ENCODE measurements at regions not wholly inside any gene's neighbourhood (a gene's known extent, or its start where the extent isn't known, plus 50 kb on each side); places are given as distances from the start of the nearest gene placed in this dataset.
"Not testable (repeated sequence)": the region's sequence is repeated elsewhere in the genome, so short reads cannot be mapped to it uniquely, and the experiment has no call there.

DNA sequence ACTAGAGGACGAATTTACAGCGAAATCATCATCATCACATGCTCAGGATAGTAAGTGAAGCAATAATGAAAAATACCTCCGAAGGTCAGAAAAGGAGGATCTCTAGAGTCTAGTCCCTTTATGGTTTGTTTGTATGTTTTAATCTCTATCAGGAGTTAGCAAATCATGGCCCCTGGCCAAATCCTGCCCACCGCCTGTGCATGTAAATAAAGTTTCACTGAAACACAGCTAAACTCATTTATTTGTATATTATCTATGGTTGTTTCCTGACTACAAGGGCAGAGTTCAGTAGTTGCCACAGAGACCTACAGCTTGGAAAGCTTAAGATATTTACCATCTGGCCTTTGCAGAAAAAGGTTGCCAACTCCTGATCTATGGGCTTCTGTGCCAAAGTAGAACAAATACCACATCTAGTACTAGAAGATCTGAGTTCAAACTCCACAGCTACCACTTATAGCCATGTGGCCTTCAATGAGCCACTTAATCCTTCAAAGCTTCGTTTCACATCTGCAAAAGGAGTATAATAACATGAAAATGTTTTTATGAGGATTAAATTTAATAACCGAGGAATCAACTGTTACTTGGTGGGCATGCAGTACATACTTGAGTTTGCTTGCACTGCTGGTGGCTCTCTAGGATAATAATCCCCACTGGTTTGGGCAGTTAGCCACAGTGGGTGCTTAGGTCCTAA is 94.0 kb upstream of the KIF26B start:
- Mint-ChIP-seq H3K4me1 (ENCODE audit: low read depth) (no peaks in the 10 kb centered on the region), H3K36me3 (ENCODE audit: low read depth) (peaks cover 2% of the 10 kb centered on the region), H3K4me3 (ENCODE audit: unreplicated experiment) (no peak overlapping the region), H3K9me3 (ENCODE audit: low read depth) (no peaks in the 10 kb centered on the region), H3K27ac (ENCODE audit: unreplicated experiment) (no peak overlapping the region), H3K27me3 (ENCODE audit: low read depth) (no peaks in the 10 kb centered on the region)
- no peak for DNase-seq (ENCODE audit: low spot score)
- TF ChIP-seq, protein P1, sequence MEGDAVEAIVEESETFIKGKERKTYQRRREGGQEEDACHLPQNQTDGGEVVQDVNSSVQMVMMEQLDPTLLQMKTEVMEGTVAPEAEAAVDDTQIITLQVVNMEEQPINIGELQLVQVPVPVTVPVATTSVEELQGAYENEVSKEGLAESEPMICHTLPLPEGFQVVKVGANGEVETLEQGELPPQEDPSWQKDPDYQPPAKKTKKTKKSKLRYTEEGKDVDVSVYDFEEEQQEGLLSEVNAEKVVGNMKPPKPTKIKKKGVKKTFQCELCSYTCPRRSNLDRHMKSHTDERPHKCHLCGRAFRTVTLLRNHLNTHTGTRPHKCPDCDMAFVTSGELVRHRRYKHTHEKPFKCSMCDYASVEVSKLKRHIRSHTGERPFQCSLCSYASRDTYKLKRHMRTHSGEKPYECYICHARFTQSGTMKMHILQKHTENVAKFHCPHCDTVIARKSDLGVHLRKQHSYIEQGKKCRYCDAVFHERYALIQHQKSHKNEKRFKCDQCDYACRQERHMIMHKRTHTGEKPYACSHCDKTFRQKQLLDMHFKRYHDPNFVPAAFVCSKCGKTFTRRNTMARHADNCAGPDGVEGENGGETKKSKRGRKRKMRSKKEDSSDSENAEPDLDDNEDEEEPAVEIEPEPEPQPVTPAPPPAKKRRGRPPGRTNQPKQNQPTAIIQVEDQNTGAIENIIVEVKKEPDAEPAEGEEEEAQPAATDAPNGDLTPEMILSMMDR (IDR thresholded peaks at IDR 0.05): no peak

DNA sequence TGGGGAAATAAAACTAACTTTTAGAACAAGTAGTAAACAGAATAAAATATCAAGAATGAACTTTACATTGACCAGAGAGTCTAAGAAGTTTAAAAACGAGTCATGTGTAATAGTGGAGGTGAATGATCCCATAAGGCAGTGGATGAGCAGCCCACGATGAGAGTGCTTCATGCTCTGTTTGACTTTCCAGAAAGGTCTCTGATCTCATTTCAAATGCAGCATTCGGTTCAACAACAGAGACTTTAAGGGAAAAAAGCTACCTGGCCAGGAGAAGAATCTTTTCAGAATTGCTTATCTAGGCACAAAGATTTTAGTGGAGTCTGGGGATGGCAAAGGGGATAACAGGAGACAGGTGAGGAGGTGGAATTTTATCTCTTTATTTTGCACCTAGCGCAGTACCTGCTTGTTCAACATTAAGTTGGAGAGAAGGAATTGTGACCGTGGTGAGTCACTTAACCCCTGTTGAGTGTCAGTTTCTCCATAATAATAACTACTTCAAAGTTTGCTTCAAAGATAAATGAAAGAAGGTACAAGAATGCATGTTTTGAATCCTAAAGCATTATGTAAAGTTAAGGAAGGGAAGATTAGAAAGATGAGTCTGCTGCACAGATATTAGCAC is 94.9 kb upstream of the KIF26B start:
- H3K36me3 Mint-ChIP-seq (ENCODE audit: low read depth): peaks cover 2% of the 10 kb centered on the region
- no peaks in the 10 kb centered on the region for H3K4me1 Mint-ChIP-seq (ENCODE audit: low read depth)
- no peak overlapping the region for H3K4me3 Mint-ChIP-seq (ENCODE audit: unreplicated experiment)
- H3K9me3 Mint-ChIP-seq (ENCODE audit: low read depth): no peaks in the 10 kb centered on the region
- no peaks in the 10 kb centered on the region for H3K27me3 Mint-ChIP-seq (ENCODE audit: low read depth)
- TF ChIP-seq, protein P1 (IDR thresholded peaks at IDR 0.05): no peak
- no peak for DNase-seq (ENCODE audit: low spot score)
- no peak overlapping the region for H3K27ac Mint-ChIP-seq (ENCODE audit: unreplicated experiment)

DNA sequence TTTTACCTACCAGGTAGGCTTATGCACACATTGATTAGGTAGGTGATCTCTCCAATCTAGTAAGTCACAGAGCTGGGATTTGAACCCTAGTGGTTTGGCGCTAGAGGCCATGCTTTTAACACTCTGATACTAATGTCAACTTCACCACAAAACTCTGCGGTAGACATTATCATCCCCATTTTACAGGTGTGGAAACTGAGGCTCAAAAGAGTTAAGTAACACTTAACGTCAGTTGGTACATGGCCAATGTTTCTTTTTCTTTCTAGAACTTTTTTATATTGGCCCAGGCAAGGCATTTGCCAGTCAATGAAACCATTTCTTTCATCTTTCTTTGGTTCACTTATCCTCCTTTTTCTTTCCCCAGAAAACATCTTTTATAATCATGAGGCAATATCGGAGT is 95.9 kb upstream of the KIF26B start:
- no peak overlapping the region for H3K4me3 Mint-ChIP-seq (ENCODE audit: unreplicated experiment)
- DNase-seq (ENCODE audit: low spot score): no peak
- H3K4me1 Mint-ChIP-seq (ENCODE audit: low read depth): no peaks in the 10 kb centered on the region
- no peak overlapping the region for H3K27ac Mint-ChIP-seq (ENCODE audit: unreplicated experiment)
- TF ChIP-seq, protein P1 (IDR thresholded peaks at IDR 0.05): no peak
- H3K27me3 Mint-ChIP-seq (ENCODE audit: low read depth): no peaks in the 10 kb centered on the region
- H3K9me3 Mint-ChIP-seq (ENCODE audit: low read depth): peaks cover 7% of the 10 kb centered on the region
- H3K36me3 Mint-ChIP-seq (ENCODE audit: low read depth): peaks cover 10% of the 10 kb centered on the region

DNA sequence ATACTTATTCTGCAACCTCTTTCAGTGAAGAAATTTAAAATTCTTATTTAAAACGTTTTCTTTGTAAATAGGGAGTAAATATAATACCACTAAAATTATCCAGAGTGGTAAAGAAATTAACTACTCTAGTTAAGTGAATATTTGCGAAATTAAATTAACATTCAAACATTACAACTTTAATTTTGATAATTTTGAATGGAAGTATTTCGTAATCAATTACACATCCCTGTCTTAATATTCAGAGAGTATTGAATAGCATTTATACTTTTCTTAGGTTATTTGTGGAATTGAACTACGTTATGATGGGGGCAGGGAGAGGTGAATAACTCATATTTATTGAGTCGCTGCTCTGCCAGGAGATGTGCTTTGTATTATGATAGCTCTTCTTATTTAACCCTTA is 96.3 kb upstream of the KIF26B start:
- peaks cover 10% of the 10 kb centered on the region for H3K36me3 Mint-ChIP-seq (ENCODE audit: low read depth)
- TF ChIP-seq, protein P1 (IDR thresholded peaks at IDR 0.05): no peak
- no peaks in the 10 kb centered on the region for H3K4me1 Mint-ChIP-seq (ENCODE audit: low read depth)
- no peaks in the 10 kb centered on the region for H3K27me3 Mint-ChIP-seq (ENCODE audit: low read depth)
- no peak for DNase-seq (ENCODE audit: low spot score)
- no peak overlapping the region for H3K4me3 Mint-ChIP-seq (ENCODE audit: unreplicated experiment)
- no peak overlapping the region for H3K27ac Mint-ChIP-seq (ENCODE audit: unreplicated experiment)
- peaks cover 7% of the 10 kb centered on the region for H3K9me3 Mint-ChIP-seq (ENCODE audit: low read depth)

DNA sequence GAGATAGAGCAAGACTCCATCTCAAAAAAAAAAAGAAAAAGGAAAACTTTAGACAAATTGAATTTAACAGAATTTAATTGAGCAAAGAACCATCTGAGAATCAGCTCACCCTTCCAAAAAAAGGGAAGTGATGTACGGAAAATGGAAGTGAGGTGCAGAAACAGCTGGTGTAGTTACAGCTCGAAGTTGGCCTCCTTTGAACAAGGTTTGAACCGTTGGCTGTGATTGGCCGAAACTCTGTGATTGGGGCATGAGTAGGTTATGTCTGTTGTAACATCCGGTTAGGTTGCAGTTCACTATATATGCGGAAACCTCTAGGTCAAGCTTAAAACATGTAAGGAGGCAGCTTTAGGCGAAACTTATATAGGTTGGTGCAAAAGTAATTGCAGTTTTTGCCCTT is 97.9 kb upstream of the KIF26B start:
- TF ChIP-seq, protein P1 (IDR thresholded peaks at IDR 0.05): no peak
- H3K36me3 Mint-ChIP-seq (ENCODE audit: low read depth): peaks cover 10% of the 10 kb centered on the region
- DNase-seq (ENCODE audit: low spot score): no peak
- no peak overlapping the region for H3K4me3 Mint-ChIP-seq (ENCODE audit: unreplicated experiment)
- H3K4me1 Mint-ChIP-seq (ENCODE audit: low read depth): no peaks in the 10 kb centered on the region
- peaks cover 7% of the 10 kb centered on the region for H3K9me3 Mint-ChIP-seq (ENCODE audit: low read depth)
- no peak overlapping the region for H3K27ac Mint-ChIP-seq (ENCODE audit: unreplicated experiment)
- no peaks in the 10 kb centered on the region for H3K27me3 Mint-ChIP-seq (ENCODE audit: low read depth)

DNA sequence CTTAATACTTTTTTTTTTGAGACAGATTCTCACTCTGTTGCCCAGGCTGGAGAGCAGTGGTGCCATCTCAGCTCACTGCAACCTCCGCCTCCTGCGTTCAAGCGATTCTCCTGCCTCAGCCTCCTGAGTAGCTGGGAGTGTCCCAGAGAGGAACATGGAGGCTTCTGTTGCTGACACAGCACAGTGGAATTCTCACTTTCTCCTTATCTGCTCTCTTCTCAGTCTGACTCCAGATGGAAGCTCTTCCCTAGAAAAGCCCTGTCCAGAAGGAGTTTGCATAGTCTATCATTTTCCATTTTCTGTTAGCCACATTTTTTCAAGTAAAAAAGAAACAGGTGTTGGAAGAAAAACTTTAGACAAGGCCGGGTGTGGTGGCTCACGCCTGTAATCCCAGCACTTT is 98.5 kb upstream of the KIF26B start:
- not testable (repeated sequence) for H3K27ac Mint-ChIP-seq (ENCODE audit: unreplicated experiment); DNase-seq (ENCODE audit: low spot score); H3K4me1 Mint-ChIP-seq (ENCODE audit: low read depth); H3K27me3 Mint-ChIP-seq (ENCODE audit: low read depth); H3K36me3 Mint-ChIP-seq (ENCODE audit: low read depth); H3K4me3 Mint-ChIP-seq (ENCODE audit: unreplicated experiment); H3K9me3 Mint-ChIP-seq (ENCODE audit: low read depth)
